SH-SY5Y (cell line): ENCODE measurements at regions not wholly inside any gene's neighbourhood (a gene's known extent, or its start where the extent isn't known, plus 50 kb on each side); places are given as distances from the start of the nearest gene placed in this dataset.

Source experiments
- GATA2 ChIP-seq: IDR thresholded peaks from 2 replicates; pipeline ENCODE4 v1.6.1; 2011; ENCODE audit warnings: mild to moderate bottlenecking, low read depth, low read length
- GATA3 ChIP-seq: IDR thresholded peaks from 2 replicates; pipeline ENCODE4 v1.6.1; 2011; ENCODE audit warnings: low read depth, mild to moderate bottlenecking, low read length, moderate library complexity

DNA sequence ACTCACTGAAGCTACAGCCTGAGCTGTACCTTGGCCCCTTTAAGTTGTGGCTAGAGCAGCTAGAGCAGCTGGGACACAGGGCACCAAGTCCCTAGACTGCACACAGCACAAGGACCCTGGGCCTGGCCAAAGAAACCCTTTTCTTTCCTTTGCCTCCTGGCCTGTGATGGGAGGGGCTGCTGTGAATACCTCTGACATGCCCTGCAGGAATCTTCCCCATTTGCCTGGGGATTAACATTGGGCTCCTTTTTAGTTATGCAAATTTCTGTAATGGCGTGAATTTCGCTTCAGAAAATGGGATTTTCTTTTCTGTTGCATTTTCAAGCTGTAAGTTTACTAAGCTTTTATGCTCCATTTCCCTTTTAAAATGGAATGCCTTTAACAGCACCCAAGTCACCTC lies 611.2 kb upstream of the ARPP21 start:
- no peak for TF ChIP-seq GATA2
- no peak for TF ChIP-seq GATA3
